ENCODE measurements at regions not wholly inside any gene's neighbourhood (a gene's known extent, or its start where the extent isn't known, plus 50 kb on each side); places are given as distances from the start of the nearest gene placed in this dataset.

DNA sequence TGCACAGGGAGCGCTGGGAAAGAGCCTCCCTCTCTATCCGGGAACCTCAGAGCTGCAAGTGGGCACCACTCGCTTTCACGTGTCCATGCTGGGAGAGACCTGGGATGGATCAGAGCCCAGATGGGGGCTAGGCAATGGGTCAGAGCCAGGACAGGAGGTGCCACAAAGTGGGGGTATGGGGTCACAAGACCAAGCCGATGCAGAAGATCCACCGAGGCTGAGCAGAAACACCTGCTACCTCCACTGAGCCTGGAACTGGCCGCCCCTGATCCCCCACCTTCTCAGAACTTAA lies 180.9 kb upstream of the SFSWAP start:
- H3K36me3 Mint-ChIP-seq (ENCODE audit: low read depth), result no peaks in the 10 kb centered on the region
- no peak overlapping the region for H3K4me3 Mint-ChIP-seq
- TF ChIP-seq, protein P1, sequence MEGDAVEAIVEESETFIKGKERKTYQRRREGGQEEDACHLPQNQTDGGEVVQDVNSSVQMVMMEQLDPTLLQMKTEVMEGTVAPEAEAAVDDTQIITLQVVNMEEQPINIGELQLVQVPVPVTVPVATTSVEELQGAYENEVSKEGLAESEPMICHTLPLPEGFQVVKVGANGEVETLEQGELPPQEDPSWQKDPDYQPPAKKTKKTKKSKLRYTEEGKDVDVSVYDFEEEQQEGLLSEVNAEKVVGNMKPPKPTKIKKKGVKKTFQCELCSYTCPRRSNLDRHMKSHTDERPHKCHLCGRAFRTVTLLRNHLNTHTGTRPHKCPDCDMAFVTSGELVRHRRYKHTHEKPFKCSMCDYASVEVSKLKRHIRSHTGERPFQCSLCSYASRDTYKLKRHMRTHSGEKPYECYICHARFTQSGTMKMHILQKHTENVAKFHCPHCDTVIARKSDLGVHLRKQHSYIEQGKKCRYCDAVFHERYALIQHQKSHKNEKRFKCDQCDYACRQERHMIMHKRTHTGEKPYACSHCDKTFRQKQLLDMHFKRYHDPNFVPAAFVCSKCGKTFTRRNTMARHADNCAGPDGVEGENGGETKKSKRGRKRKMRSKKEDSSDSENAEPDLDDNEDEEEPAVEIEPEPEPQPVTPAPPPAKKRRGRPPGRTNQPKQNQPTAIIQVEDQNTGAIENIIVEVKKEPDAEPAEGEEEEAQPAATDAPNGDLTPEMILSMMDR (IDR thresholded peaks at IDR 0.05; ENCODE audit: unreplicated experiment in 3 of 3), result no peak

DNA sequence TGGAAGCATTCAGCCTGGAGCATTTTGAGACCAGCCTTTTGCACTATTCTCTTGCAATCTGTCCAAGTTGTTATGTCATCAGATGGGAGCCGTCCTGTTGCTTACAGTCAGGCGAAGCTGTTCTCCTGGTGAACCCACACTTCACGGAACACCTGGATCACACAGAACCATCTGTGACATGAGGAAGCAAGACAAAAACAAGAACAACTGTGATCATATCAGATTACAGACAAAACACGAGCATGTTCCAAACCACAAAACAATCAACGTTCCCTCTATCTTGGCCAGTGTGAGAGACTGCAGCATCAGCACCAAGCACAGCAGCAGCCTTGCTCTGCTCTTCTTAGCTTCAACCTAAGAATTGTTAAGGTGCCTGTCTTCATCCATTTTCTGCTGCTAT lies 180.5 kb upstream of the SFSWAP start:
- TF ChIP-seq, protein P1 (IDR thresholded peaks at IDR 0.05; ENCODE audit: unreplicated experiment in 3 of 3), result no peak
- H3K9me3 Mint-ChIP-seq, result no peaks in the 10 kb centered on the region

More for the DNA sequence above, 180.9 kb upstream of the SFSWAP start:
- no peaks in the 10 kb centered on the region for H3K9me3 Mint-ChIP-seq
- peaks cover 27% of the 10 kb centered on the region for H3K27me3 Mint-ChIP-seq (ENCODE audit: low read depth)
- no peak overlapping the region for H3K27ac Mint-ChIP-seq
- H3K4me1 Mint-ChIP-seq, result no peaks in the 10 kb centered on the region

DNA sequence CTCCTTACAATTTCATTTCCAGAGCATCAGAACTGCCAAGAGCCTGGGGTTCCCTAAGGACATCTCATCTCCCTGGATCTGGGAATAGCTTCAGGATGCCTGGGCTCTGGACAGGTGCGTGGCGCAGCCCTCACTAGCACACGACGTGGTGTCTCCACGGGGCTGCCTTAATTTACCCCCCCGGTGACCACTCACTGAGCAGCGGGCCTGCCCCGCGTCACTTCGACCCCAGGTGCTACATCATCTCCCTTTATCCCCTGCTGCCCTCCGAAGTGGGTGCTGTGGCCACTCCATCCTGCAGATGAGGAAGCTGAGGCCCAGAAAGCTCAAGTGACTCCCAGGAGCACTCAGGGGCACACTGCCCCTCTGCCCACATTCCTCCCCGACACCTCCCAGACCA lies 177.8 kb upstream of the SFSWAP start:
- Mint-ChIP-seq H3K27ac (no peak overlapping the region), H3K36me3 (ENCODE audit: low read depth) (no peaks in the 10 kb centered on the region), H3K4me3 (no peak overlapping the region), H3K27me3 (ENCODE audit: low read depth) (peaks cover 18% of the 10 kb centered on the region), H3K4me1 (peaks cover 3% of the 10 kb centered on the region), H3K9me3 (no peaks in the 10 kb centered on the region)
- TF ChIP-seq, protein P1 (IDR thresholded peaks at IDR 0.05; ENCODE audit: unreplicated experiment in 3 of 3), result no peak

More for the DNA sequence above, 180.5 kb upstream of the SFSWAP start:
- no peaks in the 10 kb centered on the region for H3K36me3 Mint-ChIP-seq (ENCODE audit: low read depth)
- no peak overlapping the region for H3K4me3 Mint-ChIP-seq
- no peak overlapping the region for H3K27ac Mint-ChIP-seq
- H3K4me1 Mint-ChIP-seq, result no peaks in the 10 kb centered on the region
- H3K27me3 Mint-ChIP-seq (ENCODE audit: low read depth), result peaks cover 27% of the 10 kb centered on the region

GRCh38 chr12:131535779-131536178 lies 175.1 kb upstream of the SFSWAP start:
- Mint-ChIP-seq H3K4me3 (no peak overlapping the region), H3K27me3 (ENCODE audit: low read depth) (peaks cover 13% of the 10 kb centered on the region), H3K36me3 (ENCODE audit: low read depth) (no peaks in the 10 kb centered on the region), H3K9me3 (peaks cover 2% of the 10 kb centered on the region), H3K4me1 (peaks cover 3% of the 10 kb centered on the region), H3K27ac (no peak overlapping the region)
- TF ChIP-seq, protein P1 (IDR thresholded peaks at IDR 0.05; ENCODE audit: unreplicated experiment in 3 of 3), result no peak

DNA sequence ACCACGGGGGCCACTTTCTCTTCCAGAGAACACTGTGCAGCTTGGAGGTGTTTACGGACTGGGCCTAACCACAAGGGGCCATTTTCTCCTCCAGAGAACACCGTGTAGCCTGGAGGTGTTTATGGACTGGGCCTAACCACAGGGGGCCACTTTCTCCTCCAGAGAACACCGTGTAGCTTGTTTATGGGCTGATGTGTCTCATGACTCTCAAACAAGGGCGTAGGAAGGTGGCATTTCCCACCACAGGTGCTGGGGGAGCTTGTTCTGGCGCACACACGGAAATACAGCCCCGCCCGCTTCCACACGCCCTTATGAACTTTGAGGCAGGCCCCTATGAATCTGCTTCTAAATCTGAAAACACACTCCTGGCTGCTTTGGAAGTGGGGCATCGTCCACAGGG lies 174.6 kb upstream of the SFSWAP start:
- Mint-ChIP-seq H3K4me1 (peaks cover 3% of the 10 kb centered on the region), H3K9me3 (peaks cover 2% of the 10 kb centered on the region), H3K4me3 (no peak overlapping the region), H3K27ac (no peak overlapping the region), H3K36me3 (ENCODE audit: low read depth) (no peaks in the 10 kb centered on the region), H3K27me3 (ENCODE audit: low read depth) (peaks cover 13% of the 10 kb centered on the region)
- TF ChIP-seq, protein P1 (IDR thresholded peaks at IDR 0.05; ENCODE audit: unreplicated experiment in 3 of 3), result no peak

GRCh38 chr12:131536766-131537165 lies 174.1 kb upstream of the SFSWAP start:
- Mint-ChIP-seq H3K4me1 (peaks cover 3% of the 10 kb centered on the region), H3K4me3 (no peak overlapping the region), H3K27ac (no peak overlapping the region), H3K36me3 (ENCODE audit: low read depth) (no peaks in the 10 kb centered on the region), H3K27me3 (ENCODE audit: low read depth) (peaks cover 10% of the 10 kb centered on the region), H3K9me3 (peaks cover 2% of the 10 kb centered on the region)
- TF ChIP-seq, protein P1 (IDR thresholded peaks at IDR 0.05; ENCODE audit: unreplicated experiment in 3 of 3), result no peak
